ENCODE measurements at regions not wholly inside any gene's neighbourhood (a gene's known extent, or its start where the extent isn't known, plus 50 kb on each side); places are given as distances from the start of the nearest gene placed in this dataset.

- no peak for DNase-seq (ENCODE audit: low read depth)
Observed at GRCh38 chrX:38856670-38857265, 55.5 kb downstream of the MID1IP1 start.

GRCh38 chrX:38857736-38858523, 56.7 kb downstream of the MID1IP1 start:
- DNase-seq (ENCODE audit: low read depth): no peak

GRCh38 chrX:38859602-38860001, 58.3 kb downstream of the MID1IP1 start:
- DNase-seq (ENCODE audit: low read depth): peak; percentile 14

- DNase-seq (ENCODE audit: low read depth): no peak
Observed at GRCh38 chrX:38860106-38861013, 59.1 kb downstream of the MID1IP1 start.

GRCh38 chrX:38861489-38861888, 60.2 kb downstream of the MID1IP1 start:
- DNase-seq (ENCODE audit: low read depth): no peak

GRCh38 chrX:38862100-38862499, 60.8 kb downstream of the MID1IP1 start:
- no peak for DNase-seq (ENCODE audit: low read depth)

GRCh38 chrX:38864165-38864564, 62.9 kb downstream of the MID1IP1 start:
- DNase-seq (ENCODE audit: low read depth): no peak

- no peak for DNase-seq (ENCODE audit: low read depth)
Observed at GRCh38 chrX:38868321-38868720, 67.1 kb downstream of the MID1IP1 start.

- peak; percentile 45 for DNase-seq (ENCODE audit: low read depth)
Observed at GRCh38 chrX:38868941-38869401, 67.7 kb downstream of the MID1IP1 start.

- no peak for DNase-seq (ENCODE audit: low read depth)
Observed at GRCh38 chrX:38870361-38870895, 69.2 kb downstream of the MID1IP1 start.

GRCh38 chrX:38871129-38872029, 70.1 kb downstream of the MID1IP1 start:
- no peak for DNase-seq (ENCODE audit: low read depth)

- no peak for DNase-seq (ENCODE audit: low read depth)
Observed at GRCh38 chrX:38877366-38877765, 76.1 kb downstream of the MID1IP1 start.

GRCh38 chrX:38878641-38879340, 77.5 kb downstream of the MID1IP1 start:
- no peak for DNase-seq (ENCODE audit: low read depth)

- DNase-seq (ENCODE audit: low read depth): no peak
Observed at GRCh38 chrX:38879631-38880220, 78.5 kb downstream of the MID1IP1 start.

- DNase-seq (ENCODE audit: low read depth): peak; percentile 5
Observed at GRCh38 chrX:38880296-38880854, 79.1 kb downstream of the MID1IP1 start.

GRCh38 chrX:38881066-38881465, 79.8 kb downstream of the MID1IP1 start:
- DNase-seq (ENCODE audit: low read depth): no peak

- DNase-seq (ENCODE audit: low read depth): no peak
Observed at GRCh38 chrX:38881727-38882126, 80.5 kb downstream of the MID1IP1 start.

- DNase-seq (ENCODE audit: low read depth): peak; percentile 47
Observed at GRCh38 chrX:38882894-38883626, 81.8 kb downstream of the MID1IP1 start.

- DNase-seq (ENCODE audit: low read depth): no peak
Observed at GRCh38 chrX:38886112-38886511, 84.9 kb downstream of the MID1IP1 start.

Data from iris pigment epithelial cell (primary cell).